ENCODE measurements at regions not wholly inside any gene's neighbourhood (a gene's known extent, or its start where the extent isn't known, plus 50 kb on each side); places are given as distances from the start of the nearest gene placed in this dataset.
A peak's percentile ranks its signal among the peaks of the same experiment; 100 is the strongest.
"Not testable (repeated sequence)": the region's sequence is repeated elsewhere in the genome, so short reads cannot be mapped to it uniquely, and the experiment has no call there.

GRCh38 chr1:47594627-47595026 is 156.8 kb downstream of the FOXD2 start:
- DNase-seq (ENCODE audit: low spot score) = no peak

DNA sequence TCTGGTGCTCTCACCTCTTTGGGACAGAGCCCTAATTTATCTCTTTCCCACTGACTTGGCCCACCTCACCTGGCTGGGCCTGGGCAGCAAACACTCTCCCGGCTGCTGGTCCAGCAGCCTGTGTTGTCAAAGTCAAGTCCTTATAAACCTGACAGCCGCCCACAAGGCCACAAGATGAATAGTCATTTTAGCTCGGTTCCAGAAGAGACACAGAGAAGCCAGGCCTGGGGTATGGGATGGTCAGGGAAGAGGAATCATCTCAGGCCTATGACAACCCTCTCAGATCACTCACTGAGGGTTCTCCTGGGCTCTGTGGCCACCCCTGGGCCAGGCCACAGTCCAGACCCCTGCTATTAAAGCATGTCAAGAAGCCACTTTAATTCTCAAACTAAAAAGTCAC is 158.5 kb downstream of the FOXD2 start:
- DNase-seq (ENCODE audit: low spot score) = no peak

GRCh38 chr1:47598357-47598756 is 160.5 kb downstream of the FOXD2 start:
- no peak for DNase-seq (ENCODE audit: low spot score)

DNA sequence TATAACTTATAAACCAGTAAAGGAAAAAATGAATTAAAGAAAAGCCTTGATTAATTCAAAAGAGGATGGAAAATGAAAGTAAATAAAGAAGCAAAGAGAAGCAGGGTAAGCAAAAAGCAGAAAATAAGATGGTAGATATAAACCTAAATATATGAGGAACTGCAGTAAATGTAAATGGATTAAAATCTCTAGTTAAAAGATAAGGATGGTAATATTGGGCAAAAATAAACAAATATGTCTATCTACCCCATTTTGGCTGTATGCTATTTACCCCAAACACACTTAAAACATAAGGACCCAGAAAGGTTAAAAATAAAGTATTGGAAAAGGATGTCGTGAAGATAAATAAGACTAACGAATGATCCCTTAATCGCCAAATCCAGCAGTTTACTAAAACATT is 161.9 kb downstream of the FOXD2 start:
- DNase-seq (ENCODE audit: low spot score) = no peak

DNA sequence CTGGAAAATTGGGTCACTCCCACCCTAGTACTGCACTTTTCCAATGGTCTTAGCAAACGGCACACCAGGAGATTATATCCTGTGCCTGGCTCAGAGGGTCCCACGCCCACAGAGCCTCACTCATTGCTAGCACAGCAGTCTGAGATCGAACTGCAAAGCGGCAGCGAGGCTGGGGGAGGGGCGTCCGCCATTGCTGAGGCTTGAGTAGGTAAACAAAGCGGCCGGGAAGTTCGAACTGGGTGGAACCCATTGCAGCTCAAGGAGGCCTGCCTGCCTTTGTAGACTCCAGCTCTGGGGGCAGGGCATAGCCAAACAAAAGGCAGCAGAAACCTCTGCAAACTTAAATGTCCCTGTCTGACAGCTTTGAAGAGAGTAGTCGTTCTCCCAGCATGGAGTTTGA is 164.6 kb downstream of the FOXD2 start:
- DNase-seq (ENCODE audit: low spot score) = not testable (repeated sequence)

DNA sequence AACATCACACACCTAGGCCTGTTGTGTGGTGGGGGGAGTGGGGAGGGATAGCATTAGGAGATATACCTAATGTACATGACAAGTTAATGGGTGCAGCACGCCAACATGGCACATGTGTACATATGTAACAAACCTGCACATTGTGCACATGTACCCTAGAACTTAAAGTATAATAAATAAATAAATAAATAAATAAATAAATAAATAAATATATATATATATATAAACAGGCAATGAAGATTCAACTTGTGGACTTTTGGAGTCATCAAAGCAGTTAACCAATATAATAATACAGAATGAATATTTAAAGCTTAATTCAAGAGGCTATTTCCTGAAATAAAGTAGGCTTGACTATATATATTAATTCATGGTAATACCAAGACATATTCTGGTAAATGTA is 167.0 kb downstream of the FOXD2 start:
- not testable (repeated sequence) for DNase-seq (ENCODE audit: low spot score)

DNA sequence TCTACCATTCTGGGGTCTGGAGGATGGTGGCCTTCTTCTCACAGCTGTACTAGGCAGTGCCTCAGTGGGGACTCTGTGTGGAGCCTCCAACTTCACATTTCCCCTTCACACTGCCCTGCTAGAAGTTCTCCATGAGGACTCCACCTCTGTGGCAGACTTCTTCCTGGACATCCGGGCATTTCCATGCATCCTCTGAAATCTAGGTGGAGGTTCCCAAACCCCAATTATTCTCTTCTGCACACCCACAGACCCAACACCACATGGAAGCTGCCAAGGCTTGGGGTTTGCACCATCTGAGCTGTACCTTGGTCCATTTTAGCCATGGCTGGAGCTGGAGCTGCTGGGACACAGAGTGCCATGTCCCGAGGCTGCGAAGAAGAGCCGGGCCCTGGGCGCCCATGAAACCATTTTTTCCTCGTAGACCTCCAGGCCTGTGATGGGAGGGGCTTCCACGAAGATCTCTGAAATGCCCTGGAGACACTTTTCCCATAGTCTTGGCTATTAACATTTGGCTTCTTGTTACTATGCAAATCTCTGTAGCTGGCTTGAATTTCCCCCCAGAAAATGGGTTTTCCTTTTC is 170.5 kb downstream of the FOXD2 start:
- DNase-seq (ENCODE audit: low spot score) = no peak

- DNase-seq (ENCODE audit: low spot score) = no peak
These were observed 174.1 kb downstream of the FOXD2 start for GRCh38 chr1:47611992-47612391.

- no peak for DNase-seq (ENCODE audit: low spot score)
These were observed 175.0 kb downstream of the FOXD2 start for GRCh38 chr1:47612819-47613218.

GRCh38 chr1:47616036-47616435 is 178.2 kb downstream of the FOXD2 start:
- no peak for DNase-seq (ENCODE audit: low spot score)

DNA sequence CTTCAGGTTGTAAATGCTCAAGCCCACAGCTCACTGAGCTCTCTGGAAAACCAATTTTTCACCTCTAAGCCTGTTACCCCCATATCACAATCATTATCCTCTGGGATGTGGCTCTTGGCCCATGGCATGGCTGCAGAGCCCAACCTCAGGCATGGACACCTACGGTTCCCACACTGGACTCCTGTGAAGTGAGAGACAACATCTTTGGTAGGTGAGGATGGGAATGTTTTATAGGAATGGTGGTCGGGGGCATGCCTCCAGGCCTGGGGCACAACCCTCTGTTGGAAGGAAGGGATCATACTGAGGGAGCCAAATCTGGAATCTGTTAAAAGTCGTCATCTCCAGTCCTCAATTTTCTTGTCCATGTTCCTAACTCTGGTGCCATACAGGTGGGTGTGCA is 179.1 kb downstream of the FOXD2 start:
- DNase-seq (ENCODE audit: low spot score) = no peak

DNA sequence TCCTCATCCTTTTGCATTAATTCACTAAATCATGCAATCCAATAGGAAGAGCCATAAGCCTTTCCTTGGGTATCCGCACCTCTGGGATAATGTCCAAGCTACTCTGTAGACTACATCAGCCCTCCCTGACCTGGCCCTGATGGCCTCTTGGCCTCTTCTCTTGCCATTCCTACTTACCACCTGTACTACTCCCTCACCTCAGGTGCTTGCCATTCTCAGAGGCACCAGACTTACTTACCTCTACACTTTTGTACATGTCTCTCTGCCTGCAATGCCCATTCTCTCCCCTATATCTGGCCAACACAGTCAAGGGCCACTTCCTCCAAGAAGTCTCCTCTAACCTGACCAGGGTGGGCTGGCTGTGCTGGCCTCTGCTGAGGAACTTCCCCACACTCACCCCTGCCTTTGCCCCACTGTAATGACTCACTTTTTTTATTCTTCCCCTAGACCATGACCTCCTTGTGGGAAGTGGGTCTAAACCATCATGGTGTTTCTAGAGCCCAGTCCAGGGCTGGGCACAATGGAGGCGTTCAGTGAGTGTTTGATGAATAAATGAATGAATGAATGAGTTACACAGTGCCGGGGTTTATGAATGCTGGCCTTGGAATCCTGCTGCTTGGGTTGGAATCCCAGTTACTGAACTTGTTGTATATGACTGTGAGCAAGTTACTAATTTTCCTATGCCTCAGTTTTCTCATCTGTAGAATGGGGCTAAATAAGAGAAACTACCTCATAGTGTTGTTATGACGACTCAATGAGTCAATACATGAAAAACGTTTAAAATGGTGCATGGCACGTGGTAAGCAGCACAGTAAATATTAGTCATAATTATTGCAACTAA is 179.8 kb downstream of the FOXD2 start:
- no peak for DNase-seq (ENCODE audit: low spot score)

DNA sequence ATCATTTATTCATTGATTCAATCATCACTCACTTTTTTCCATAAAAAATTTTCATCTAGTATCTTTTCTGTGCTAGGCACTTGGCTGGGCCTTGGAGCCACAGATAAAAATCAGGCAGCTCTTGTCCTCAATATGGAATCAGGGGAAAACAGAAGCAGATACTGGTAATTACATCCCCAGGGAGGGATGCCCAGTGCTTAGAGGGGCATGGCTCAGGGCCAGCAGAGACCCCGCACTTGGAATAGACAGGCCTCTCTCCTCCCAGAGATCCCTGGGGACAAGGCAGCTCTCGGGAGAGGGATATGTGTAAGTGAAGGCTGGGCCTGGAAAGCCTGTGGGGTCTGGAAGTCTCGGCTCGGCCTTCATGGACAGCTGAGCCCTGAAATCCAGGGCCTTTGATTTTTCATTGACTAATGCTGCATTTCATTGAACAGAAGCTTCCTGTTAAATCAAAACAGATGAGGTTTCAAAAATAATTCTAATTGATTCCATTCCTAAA is 180.4 kb downstream of the FOXD2 start:
- DNase-seq (ENCODE audit: low spot score) = no peak

- no peak for DNase-seq (ENCODE audit: low spot score)
These were observed 181.0 kb downstream of the FOXD2 start for GRCh38 chr1:47618830-47619229.

DNA sequence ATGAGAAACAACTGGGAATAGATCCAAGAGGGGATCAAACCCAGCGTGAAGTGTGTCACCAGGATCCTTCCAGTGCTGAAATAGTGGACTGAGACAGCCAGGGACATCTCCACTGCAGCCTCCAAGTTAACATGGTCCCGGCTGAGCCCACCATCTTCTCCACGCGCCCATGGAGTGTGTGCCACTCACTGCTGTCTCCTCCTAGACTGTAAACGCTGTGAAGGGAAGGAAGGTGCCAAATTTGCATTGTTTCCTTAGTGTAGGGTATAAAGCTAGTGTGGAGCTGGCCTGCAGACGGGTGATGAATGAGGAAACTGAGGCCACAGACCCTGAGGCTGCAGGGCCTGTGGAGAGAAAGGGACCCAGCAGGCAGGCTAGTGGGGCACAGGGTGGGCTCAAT is 183.6 kb downstream of the FOXD2 start:
- no peak for DNase-seq (ENCODE audit: low spot score)

GRCh38 chr1:47621977-47622376 is 184.1 kb downstream of the FOXD2 start:
- no peak for DNase-seq (ENCODE audit: low spot score)

DNA sequence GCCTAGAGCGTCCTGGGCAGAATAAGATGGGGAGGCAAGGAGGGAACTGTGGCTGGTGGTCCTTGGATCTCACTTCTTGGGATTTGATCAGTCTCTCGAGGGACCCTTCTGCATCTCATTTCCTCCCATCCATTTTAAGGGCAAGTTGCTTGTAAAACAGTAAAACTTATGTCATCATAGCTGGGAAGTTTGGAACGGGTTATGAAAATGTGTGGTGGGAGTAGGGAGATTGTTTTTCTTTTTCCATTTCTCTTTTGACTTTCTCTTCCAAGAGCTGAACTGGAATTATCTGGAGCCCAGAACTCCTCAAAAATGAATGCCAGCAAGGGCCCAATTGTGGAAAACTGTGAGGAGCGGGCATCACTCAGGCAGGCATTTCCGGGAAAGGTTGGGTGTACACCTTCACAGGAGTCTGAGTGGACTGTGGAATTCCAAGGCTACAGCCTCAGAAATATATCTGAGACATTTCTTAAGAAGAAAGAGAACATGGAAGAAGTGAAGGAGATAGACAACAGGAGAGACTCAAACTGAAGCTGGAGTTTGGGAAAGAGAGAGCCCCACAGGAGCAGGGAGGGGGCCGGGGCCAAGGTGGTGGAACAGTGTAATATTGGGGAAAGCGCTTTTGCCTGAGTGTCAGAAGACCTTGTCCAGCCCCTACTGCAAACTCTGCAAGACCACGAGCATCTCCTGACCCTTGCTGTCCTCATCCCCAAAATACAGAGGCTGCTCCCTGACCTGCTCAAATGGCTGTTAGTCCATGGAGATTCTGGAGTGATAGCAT is 185.1 kb downstream of the FOXD2 start:
- DNase-seq (ENCODE audit: low spot score) = no peak

- DNase-seq (ENCODE audit: low spot score) = no peak
These were observed 185.7 kb downstream of the FOXD2 start for GRCh38 chr1:47623557-47623940.

DNA sequence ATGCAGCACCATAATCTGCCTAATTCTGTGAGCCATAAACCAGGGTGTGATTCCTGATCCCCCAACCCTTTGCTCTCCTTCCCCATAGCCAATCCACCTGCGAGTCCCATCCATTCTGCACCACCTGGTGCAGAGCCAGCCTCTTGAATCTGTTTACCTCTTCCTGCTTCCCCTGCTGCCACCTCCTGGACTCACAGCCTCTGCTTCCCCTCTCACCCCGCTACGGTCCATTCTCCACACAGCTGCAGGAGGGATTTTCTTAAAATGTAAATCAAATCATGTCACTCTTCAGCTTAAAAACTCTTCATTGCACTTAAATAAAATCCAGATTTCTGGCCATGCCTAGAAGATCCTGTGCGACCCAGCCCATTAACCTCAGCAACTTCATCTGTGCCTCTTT is 186.7 kb downstream of the FOXD2 start:
- DNase-seq (ENCODE audit: low spot score) = no peak

DNA sequence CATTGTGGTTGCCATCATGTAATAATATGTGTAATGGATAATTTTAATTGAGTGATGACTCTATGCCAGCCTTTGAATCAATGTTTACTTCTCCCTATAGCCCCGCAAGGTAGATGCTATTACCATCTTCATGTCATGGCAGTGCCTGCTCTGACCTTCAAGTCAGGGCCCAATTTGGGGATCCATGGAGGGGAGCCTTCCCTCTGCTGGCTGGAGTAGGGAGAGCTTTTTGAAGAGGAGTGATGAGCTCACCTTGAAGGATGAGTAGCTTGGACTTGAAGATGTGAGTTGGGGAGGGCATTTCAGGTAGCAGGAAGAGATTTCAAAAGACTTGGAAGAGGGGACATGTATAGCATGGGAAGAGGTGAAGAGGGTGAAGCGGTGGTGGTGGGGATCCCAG is 189.2 kb downstream of the FOXD2 start:
- DNase-seq (ENCODE audit: low spot score) = no peak

GRCh38 chr1:47627471-47628370 is 189.9 kb downstream of the FOXD2 start:
- peak; percentile 13 for DNase-seq (ENCODE audit: low spot score)

DNA sequence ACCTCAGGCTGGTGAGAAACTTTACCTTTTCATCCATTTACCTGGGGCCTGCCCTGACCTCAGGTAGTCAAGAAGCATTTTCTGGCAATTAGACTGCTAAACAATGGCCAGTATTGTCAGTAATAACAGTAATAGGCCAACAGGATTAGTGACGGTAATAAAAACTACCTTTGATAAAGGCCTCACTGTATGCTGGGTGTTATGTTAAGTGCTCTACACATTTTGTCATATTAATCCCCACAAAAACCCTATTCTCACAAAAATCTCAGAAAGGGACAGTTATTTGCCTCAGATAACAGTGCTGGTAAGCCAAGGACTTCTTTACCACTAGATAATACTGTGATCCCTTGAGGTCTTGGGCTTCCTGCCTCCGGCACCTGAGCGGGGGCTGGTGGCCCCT is 191.4 kb downstream of the FOXD2 start:
- DNase-seq (ENCODE audit: low spot score) = peak; percentile 81
